ENCODE measurements at regions not wholly inside any gene's neighbourhood (a gene's known extent, or its start where the extent isn't known, plus 50 kb on each side); places are given as distances from the start of the nearest gene placed in this dataset.

DNA sequence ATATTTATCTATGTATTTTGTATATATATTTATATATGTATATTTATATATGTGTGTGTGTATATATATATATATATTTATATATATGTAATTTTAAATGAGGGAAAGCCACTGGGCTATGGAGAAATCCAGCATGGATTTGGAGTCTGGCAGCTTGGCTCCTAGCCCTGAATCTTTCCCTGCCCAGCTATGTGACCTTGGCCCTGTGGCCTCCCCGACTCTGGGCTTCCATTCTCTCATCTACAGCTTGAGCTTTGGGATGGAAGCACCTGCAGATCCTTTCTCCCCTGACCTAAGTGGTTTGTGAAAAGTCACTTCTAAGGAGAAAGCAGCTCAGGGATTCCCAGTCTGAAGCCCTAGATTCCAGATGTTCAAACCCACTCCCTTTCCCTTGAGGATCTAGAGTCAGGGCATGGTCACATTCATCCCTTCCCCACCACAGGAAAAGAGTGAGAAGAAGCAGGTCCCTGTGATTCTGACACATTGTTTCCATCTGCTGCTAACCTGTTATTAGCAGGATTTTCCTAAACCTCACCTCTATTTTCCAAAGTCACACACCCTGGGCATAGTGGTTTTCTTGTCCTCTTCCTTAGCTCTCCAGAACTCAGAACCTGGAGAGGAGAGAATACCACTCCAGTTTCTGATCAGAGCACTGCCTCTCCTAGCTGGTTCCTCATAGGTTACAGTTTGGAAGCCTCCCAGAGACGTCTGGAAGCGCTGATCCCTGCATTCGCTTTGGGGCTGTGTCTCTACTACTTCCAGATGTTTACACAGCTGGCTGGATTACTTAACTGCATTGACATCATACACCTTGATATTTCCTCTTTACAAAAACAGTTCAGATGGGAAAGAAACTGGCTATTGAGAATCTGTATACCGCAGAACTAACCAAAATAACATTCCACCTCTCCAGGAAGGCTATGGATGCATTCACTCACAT is 327.5 kb upstream of the ZMIZ1 start:
- no peaks in the 10 kb centered on the region for H3K9me2 ChIP-seq
- no peak overlapping the region for H3K4me3 ChIP-seq (ENCODE audit: low read depth in 2 of 2, low read length in 1 of 2)
- H3K4me1 ChIP-seq (ENCODE audit: control insufficient read depth in 1 of 2, insufficient read depth in 2 of 2, low read depth in 1 of 2, low read length in 1 of 2), result peaks cover 0 to 73% of the 10 kb centered on the region in 2 experiments; a peak in 2 of 4 replicates
- H3K27ac ChIP-seq (ENCODE audit: low read depth in 2 of 2, low read length in 1 of 2), result peak overlapping the region in 1 of 2 experiments; percentile 99; a peak in 2 of 4 replicates
- ChIA-PET CTCF (interaction anchor here (0.7 to 2.8 kb wide), 7 partner anchors 27 to 694 kb away, joined by 3 to 7 read pairs (median 3); no protein-coding TSS in a partner anchor), POLR2A (interaction anchor here (1.3 kb wide), 1 partner anchor 270 kb away, joined by 3 read pairs; no protein-coding TSS in a partner anchor)
- 66% methylated on average over 5 of the region's 5 CpGs for WGBS (ENCODE audit: low lambda C conversion rate)
- TF ChIP-seq NFIC (IDR thresholded peaks at IDR 0.05; ENCODE audit: borderline replicate concordance) (no peak), EZH2phosphoT487 (IDR thresholded peaks at IDR 0.05; ENCODE audit: borderline replicate concordance, low read depth) (no peak), YY1 (IDR thresholded peaks at IDR 0.05; ENCODE audit: low read depth) (no peak), EP300 (IDR thresholded peaks at IDR 0.05; ENCODE audit: borderline replicate concordance in 1 of 2, low read depth in 1 of 2, low read length in 1 of 2) (no peak; a peak in 1 of 4 replicates), MEF2A (IDR thresholded peaks at IDR 0.05; ENCODE audit: borderline replicate concordance, low read depth) (no peak), TEAD4 (IDR thresholded peaks at IDR 0.05; ENCODE audit: borderline replicate concordance, insufficient read depth) (no peak), RAD21 (IDR thresholded peaks at IDR 0.05; ENCODE audit: low read length) (no peak), JUND (IDR thresholded peaks at IDR 0.05) (no peak), ELF1 (IDR thresholded peaks at IDR 0.05) (no peak), RFX5 (IDR thresholded peaks at IDR 0.05; ENCODE audit: low read length) (no peak), GABPA (IDR thresholded peaks at IDR 0.05; ENCODE audit: low read depth) (no peak)
- TF ChIP-seq, protein P1, sequence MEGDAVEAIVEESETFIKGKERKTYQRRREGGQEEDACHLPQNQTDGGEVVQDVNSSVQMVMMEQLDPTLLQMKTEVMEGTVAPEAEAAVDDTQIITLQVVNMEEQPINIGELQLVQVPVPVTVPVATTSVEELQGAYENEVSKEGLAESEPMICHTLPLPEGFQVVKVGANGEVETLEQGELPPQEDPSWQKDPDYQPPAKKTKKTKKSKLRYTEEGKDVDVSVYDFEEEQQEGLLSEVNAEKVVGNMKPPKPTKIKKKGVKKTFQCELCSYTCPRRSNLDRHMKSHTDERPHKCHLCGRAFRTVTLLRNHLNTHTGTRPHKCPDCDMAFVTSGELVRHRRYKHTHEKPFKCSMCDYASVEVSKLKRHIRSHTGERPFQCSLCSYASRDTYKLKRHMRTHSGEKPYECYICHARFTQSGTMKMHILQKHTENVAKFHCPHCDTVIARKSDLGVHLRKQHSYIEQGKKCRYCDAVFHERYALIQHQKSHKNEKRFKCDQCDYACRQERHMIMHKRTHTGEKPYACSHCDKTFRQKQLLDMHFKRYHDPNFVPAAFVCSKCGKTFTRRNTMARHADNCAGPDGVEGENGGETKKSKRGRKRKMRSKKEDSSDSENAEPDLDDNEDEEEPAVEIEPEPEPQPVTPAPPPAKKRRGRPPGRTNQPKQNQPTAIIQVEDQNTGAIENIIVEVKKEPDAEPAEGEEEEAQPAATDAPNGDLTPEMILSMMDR (IDR thresholded peaks at IDR 0.05), result no peak
- no peak overlapping the region for H2AFZ ChIP-seq (ENCODE audit: low read depth)
- H3K79me2 ChIP-seq (ENCODE audit: insufficient read depth), result no peaks in the 10 kb centered on the region
- DNase-seq, result no peak
- no peaks in the 10 kb centered on the region for H3K9me3 ChIP-seq
- H3K9ac ChIP-seq, result no peak overlapping the region
- no peaks in the 10 kb centered on the region for H4K20me1 ChIP-seq (ENCODE audit: insufficient read depth)
- H3K36me3 ChIP-seq (replicated peaks in 1 of 2; ENCODE audit: control insufficient read depth in 1 of 2, insufficient read depth in 2 of 2, low read length in 1 of 2), result no peaks in the 10 kb centered on the region
- no peaks in the 10 kb centered on the region; the same call in 1 of the 2 replicates for H3K27me3 ChIP-seq (ENCODE audit: insufficient read depth)
- no peak overlapping the region for H3K4me2 ChIP-seq
- no peaks in the 10 kb centered on the region for H3F3A ChIP-seq (replicated peaks; ENCODE audit: insufficient read depth)

DNA sequence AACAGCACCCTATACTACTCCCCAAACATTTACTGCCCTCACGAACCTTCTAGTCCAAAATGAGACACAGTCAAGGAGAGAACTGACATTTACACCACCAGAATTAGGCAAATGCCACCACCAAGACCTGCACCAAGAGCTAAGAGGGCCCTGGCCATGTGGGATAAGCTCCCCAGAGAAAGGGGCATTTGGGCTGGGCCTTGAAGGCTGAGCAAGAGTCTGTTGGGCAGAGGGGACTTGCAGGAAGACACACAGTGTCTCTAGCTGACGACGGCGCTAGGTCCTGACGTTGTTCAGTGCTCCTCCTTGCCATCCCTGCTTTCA is 326.4 kb upstream of the ZMIZ1 start:
- no peak for TF ChIP-seq NFIC (IDR thresholded peaks at IDR 0.05; ENCODE audit: borderline replicate concordance)
- Histone ChIP-seq H3K9ac (no peak overlapping the region), H3K4me2 (no peak overlapping the region), H3K4me3 (ENCODE audit: low read depth in 2 of 2, low read length in 1 of 2) (no peak overlapping the region), H3K27me3 (ENCODE audit: insufficient read depth) (no peaks in the 10 kb centered on the region), H2AFZ (ENCODE audit: low read depth) (no peak overlapping the region), H3K27ac (ENCODE audit: low read depth in 2 of 2, low read length in 1 of 2) (peak overlapping the region in 1 of 2 experiments; percentile 99; a peak in 2 of 4 replicates), H4K20me1 (ENCODE audit: insufficient read depth) (no peaks in the 10 kb centered on the region), H3F3A (replicated peaks; ENCODE audit: insufficient read depth) (no peaks in the 10 kb centered on the region), H3K9me3 (no peaks in the 10 kb centered on the region), H3K79me2 (ENCODE audit: insufficient read depth) (no peaks in the 10 kb centered on the region), H3K4me1 (ENCODE audit: control insufficient read depth in 1 of 2, insufficient read depth in 2 of 2, low read depth in 1 of 2, low read length in 1 of 2) (peaks cover 0 to 82% of the 10 kb centered on the region in 2 experiments; a peak in 2 of 4 replicates), H3K36me3 (replicated peaks in 1 of 2; ENCODE audit: control insufficient read depth in 1 of 2, insufficient read depth in 2 of 2, low read length in 1 of 2) (no peaks in the 10 kb centered on the region), H3K9me2 (no peaks in the 10 kb centered on the region)
- no peak for DNase-seq
- 94% methylated on average over 5 of the region's 5 CpGs for WGBS (ENCODE audit: low lambda C conversion rate)
- ChIA-PET POLR2A (interaction anchor here (0.7 kb wide), 1 partner anchor 223 kb away, joined by 3 read pairs; no protein-coding TSS in a partner anchor), CTCF (interaction anchor here (0.9 to 2.0 kb wide), 5 partner anchors 9 to 695 kb away, joined by 3 to 6 read pairs (median 4); no protein-coding TSS in a partner anchor)
